ENCODE measurements at regions not wholly inside any gene's neighbourhood (a gene's known extent, or its start where the extent isn't known, plus 50 kb on each side); places are given as distances from the start of the nearest gene placed in this dataset.

GRCh38 chr1:191897134-191897533 is 261.1 kb upstream of the RGS18 start:
- no peak for TF ChIP-seq CTCF (conservative IDR thresholded peaks at IDR 0.05 in 1 of 2, IDR thresholded peaks at IDR 0.05 in 1 of 2; ENCODE audit: extremely low read depth in 1 of 2, insufficient read depth in 1 of 2, low read depth in 1 of 2, low read length in 2 of 2)
- no peak for TF ChIP-seq EZH2 (IDR thresholded peaks at IDR 0.05; ENCODE audit: borderline replicate concordance, low read length)

All from mammary epithelial cell (primary cell).